AG08396 (cell line): ENCODE measurements at regions not wholly inside any gene's neighbourhood (a gene's known extent, or its start where the extent isn't known, plus 50 kb on each side); places are given as distances from the start of the nearest gene placed in this dataset.

Experiments used
- DNase-seq: peaks from one replicate; pipeline ENCODE4 v3.0.0; 2012; ENCODE audit warnings: low spot score, mixed read lengths

DNA sequence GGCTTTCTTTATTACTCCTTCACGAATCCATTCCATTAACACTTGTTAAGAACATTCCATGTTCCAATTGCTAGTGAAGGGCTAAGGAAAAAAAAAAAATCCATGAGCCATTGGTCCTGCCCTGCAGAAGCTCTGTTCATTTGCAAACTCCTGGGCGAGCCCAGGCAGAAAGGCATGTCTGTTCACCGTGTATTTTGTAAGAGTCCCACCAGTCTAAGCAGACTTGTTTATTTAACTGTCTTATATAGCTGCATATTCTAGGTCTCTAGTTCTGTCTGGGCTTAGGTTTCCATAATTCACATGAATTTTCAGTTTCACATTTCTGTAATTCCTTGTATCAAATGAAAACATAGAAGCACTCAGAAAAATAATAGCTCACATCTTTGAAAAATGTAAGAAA, 97.4 kb upstream of the POU2AF2 start:
- DNase-seq: no peak

DNA sequence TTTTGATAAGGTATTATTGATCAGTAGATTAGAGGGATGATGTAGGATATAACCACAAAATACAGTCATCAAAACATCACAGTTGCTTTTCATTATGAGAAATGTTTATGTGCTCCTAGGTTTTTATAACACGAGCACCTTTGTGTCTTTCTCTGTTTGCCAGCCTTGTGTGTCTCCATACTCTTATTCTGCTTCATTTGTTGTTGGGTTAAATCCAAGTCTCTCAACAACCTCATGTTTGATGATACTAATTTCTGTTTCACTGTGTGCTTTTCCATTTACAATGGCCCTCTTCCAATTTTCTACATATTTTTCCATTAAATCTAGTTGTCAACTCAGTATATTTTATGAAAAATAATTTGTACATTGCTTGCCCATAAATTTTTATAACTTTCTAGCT, 107.7 kb upstream of the POU2AF2 start:
- no peak for DNase-seq

DNA sequence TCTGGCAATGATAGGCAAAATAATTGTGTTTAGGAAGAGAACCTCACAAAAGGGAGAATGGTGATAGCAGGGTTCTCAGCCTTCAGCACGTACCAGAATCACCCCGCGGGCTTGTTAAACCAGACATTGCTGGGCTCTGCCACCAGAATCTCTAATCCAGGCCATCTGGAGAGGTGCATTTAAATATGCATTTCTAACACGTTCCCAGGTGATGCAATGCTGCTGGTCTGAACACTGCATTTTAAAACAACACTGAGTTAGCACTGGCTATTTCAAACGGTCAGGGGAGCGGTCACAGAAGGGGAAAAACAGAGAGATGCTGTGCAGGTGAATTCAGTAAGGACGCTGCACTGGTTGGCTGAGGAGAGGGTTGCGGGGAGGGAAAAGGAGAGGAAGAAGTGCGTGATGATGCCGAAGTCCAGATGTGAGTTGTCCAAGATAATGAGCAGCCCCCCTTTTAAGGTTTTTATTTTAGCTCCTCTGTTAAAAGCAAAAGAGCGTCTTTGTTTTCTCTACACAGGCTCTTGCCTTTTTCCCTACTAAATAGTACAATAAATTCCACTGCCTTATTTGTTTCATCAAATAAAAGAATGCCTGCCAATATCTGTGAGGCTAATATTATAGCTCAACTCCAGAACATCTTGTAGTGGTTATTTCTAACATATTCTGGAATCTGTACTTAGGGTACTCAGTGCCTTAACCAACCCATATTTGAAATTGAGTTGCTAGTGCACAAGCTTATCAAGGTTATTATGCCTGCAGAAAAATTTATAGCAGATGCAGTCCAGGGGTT, 109.6 kb upstream of the POU2AF2 start:
- DNase-seq: no peak

DNA sequence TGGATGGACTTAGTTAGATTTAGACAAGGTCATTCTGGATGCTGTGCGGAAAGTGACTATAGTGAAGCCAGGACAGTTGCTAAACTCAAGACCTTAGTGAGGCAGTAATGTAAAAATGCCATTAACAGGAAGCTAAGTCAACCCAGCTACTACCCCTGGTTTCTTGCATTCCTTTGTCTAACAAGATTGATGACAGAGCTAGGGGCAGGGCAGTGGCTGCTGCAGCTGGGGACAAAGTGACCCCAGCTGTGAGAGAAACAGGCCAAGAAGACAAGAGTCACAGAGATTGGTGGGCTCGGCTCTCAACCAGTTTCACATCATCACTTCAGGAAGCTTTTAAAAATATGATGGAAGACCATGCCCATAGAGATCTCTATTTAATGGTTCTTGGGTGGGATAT, 110.4 kb upstream of the POU2AF2 start:
- DNase-seq: no peak

- DNase-seq: no peak
Observed at GRCh38 chr11:111128076-111128870, 117.3 kb upstream of the POU2AF2 start.

DNA sequence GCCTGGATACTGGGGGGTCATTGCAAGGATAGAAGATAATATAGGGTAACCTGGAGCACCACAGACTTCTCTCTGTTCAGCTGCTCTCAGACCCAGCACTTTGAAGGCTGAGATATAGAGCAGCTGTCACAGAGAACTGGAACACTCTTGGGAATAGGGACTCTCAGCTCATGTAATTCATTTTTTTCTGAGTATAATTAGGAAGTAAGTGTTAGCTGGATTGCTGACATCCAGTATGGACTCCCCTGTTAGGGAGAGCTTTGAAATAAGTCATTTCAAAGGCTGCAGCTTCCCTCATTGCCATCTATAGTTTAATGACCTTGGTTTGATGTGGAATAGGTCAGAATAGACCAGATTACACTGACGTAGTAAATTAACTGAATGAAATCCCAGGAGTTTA, 120.8 kb upstream of the POU2AF2 start:
- DNase-seq: no peak

GRCh38 chr11:111123463-111124398, 121.8 kb upstream of the POU2AF2 start:
- DNase-seq: no peak

GRCh38 chr11:111120696-111121302, 124.7 kb upstream of the POU2AF2 start:
- no peak for DNase-seq

- no peak for DNase-seq
Observed at GRCh38 chr11:111120161-111120560, 125.4 kb upstream of the POU2AF2 start.

- no peak for DNase-seq
Observed at GRCh38 chr11:111119751-111120150, 125.8 kb upstream of the POU2AF2 start.

DNA sequence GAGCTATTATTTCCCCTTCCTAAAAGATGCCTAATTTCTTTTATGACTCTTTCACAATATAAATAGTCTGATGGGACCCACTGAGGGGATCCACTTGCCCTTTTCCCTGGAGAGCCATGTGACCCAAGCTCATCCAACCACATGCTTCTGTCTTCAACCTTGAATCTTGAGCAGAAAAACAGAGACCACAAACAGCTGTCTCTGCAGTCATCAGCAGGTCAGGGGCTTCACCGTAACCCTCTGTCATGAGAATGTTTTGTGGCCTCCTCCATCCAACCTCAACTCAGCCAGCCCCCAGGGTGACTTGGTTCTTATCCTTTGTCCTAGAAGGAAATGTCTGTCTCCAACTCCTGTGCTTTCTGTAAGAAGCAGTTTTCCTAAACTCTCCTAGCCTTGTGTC, 129.6 kb upstream of the POU2AF2 start:
- DNase-seq: no peak

- no peak for DNase-seq
Observed at GRCh38 chr11:111114091-111114490, 131.4 kb upstream of the POU2AF2 start.

DNA sequence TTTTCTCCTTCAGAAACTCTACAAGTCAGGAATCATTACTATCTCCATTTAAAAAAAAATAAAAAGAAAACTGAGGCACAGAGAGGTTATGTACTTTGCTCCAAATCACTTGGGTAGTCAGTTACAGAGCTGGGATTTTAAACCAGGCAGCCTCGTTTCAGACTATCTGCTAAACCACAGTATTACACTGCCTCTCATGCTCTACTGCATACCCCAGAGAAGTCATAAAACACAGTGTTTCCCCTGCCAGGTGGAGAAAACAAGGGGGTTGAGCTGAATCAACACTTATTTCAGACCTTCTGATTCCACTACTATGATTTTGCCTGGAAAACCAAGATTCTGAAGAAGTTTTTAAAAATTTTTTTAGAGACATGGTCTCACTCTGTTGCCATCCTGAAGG, 132.9 kb upstream of the POU2AF2 start:
- DNase-seq: no peak

GRCh38 chr11:111107501-111107900, 138.0 kb upstream of the POU2AF2 start:
- no peak for DNase-seq

DNA sequence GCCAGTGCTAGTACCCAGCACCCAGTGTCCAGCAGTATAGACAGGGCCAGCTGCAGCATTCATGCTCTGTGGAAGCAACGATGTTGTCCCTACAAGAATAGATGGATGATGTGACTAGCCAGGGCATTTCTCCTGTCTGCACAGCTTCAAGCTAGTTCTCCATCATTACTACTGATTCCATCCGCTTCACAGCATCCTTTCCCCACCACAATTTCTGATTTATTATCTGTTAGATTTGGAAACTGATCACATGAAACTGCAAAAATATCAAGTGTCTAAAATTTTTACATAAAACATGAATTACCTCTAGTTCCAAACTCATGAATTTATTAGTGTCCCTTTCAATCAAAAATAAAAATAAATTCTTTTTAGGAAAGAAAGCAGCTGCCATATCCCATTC, 138.9 kb upstream of the POU2AF2 start:
- DNase-seq: no peak

DNA sequence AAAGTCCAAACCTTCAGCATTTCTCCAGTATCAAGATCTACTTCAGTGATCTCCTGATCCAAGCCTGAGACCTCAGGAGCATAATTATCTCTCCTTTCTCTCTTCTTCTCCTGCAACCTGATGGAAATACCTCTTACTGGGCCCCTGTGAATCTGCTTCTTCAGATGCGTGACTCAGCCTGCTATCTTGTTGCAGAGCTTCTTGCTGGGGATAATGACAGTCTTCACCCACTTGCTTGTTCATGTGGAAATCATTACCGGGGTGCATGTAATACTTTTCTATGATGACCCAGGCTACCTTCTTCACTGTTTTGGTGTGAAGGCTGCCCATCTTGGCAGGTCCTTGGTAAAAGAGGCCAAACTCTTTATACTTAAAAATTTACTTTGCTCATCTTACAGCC, 140.0 kb upstream of the POU2AF2 start:
- DNase-seq: no peak

- no peak for DNase-seq
Observed at GRCh38 chr11:111104185-111104584, 141.3 kb upstream of the POU2AF2 start.

DNA sequence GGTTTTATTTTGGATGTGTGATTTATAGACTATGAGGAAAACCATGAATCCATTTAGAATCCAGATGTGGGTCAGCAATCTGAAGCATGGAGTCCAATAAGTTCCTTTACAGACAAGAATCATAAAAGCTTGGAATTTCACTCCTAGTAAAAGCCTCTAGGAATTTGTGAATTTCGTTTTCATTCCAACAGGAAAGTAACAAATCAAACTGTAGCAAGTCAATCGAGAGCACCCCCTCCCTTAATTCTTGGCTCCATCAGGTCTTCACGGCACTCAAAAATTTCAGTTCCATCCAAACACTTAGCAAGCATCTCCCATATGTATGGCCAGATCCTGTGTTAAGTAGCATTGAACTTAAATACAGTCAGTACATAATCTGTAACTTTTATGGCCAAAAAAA, 143.6 kb upstream of the POU2AF2 start:
- no peak for DNase-seq

GRCh38 chr11:111099028-111099713, 146.4 kb upstream of the POU2AF2 start:
- DNase-seq: no peak

GRCh38 chr11:111098091-111098490, 147.4 kb upstream of the POU2AF2 start:
- no peak for DNase-seq

DNA sequence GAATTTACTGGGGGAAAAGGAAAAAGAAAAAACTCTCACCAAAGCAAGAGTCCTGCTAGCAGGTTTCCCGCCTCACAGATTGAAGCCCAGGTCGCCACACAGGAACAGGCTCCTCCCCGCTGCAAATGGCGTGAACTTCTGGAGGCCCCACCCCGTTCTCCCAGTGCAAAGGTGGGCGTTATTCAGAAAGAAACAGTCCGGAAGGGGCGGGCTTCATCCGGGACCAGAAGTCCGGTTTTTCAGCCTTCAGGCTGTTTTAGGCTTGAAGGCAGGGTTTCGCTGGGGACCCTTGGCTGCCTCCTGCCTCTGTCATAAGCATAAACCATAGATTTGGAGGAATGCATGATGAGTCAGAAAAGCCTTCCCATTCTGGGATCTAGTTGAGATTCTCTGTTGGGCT, 148.3 kb upstream of the POU2AF2 start:
- DNase-seq: peak; percentile 55
